Activated T-cell treated with anti-CD3 and anti-CD28 coated beads for 48 hours (primary cell): ENCODE measurements at regions not wholly inside any gene's neighbourhood (a gene's known extent, or its start where the extent isn't known, plus 50 kb on each side); places are given as distances from the start of the nearest gene placed in this dataset.
"Not testable (repeated sequence)": the region's sequence is repeated elsewhere in the genome, so short reads cannot be mapped to it uniquely, and the experiment has no call there.

Source experiments
- DNase-seq: peaks from one replicate; pipeline ENCODE4 v3.0.0-alpha.2; 2020; ENCODE audit warnings: low read depth

DNA sequence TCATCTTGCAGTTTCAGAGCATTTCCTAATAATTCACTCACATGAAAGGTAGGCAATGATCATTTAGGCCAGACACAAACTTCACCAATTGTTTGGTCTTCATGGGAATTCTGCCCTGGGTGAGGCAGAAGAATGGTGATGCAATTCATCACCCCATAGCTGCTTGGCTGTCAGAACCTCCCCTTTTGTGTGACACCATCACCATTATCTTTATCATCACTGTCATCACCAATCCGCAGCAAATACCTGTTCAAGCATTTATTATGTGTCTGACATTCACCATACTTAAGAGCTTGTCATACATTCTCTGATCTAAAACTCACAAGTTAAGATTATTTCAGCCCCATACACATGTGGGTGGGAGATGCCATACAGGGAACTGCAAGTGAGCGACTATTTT is 799.5 kb upstream of the LRRN3 start:
- DNase-seq = no peak

DNA sequence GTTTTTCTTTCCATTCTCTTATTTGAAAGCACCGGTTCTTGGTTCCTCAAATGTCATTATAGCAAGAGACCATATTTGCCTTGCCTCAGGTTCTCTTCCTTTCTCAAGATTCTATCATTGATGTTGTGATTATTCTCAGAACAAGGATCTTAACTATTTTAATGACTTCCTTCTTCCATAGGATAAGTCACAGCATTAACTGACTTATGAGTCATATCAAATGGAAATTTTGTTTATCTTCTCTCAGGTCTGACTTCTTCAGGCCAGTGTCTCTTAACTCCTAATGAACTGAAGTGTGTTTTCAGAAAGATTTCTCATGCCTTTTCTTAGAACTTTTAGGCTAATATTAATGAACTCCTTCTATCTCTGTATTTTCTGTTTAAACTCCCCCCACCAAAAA is 794.6 kb upstream of the LRRN3 start:
- no peak for DNase-seq

DNA sequence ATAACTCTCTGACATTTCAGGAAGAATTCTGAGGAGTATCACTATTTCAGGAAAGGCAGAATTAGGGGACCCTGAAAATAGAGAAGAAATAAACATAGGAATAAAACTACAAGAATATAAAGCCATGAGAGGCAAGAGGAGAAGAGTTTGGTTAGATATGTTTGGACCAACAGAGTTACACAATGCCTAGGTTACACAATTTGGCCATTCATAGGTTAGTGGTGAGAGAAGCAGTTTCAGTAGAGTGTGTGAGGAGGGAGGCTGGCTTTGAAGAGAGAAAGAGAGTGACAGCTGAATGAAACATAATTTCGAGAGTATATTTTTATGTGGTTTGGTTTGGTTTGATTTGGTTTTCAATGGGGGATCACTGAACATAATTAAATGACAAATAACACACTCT is 783.2 kb upstream of the LRRN3 start:
- DNase-seq = no peak

- no peak for DNase-seq
These were observed 782.1 kb upstream of the LRRN3 start for GRCh38 chr7:110308791-110309190.

DNA sequence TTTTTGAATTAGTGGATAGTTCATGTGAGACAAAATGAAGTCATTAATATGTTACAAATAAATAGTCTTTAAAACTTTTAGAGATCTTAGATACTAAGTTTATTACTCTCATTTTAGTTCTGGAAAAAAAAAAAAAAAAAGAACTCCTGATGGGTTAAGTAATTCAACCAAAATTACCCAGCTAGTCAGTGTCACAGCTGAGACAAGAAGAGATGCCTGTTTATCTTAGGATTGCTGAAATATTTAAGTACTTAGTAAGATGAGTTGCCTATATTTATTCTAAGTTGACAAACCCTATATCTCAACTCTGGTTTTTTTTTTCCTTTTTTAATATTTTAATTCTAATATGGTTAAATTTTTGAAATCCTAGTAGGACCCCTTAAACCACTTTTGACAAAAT is 781.0 kb upstream of the LRRN3 start:
- no peak for DNase-seq

GRCh38 chr7:110311556-110311955 is 779.4 kb upstream of the LRRN3 start:
- no peak for DNase-seq

- DNase-seq = no peak
These were observed 773.2 kb upstream of the LRRN3 start for GRCh38 chr7:110317541-110318265.

DNA sequence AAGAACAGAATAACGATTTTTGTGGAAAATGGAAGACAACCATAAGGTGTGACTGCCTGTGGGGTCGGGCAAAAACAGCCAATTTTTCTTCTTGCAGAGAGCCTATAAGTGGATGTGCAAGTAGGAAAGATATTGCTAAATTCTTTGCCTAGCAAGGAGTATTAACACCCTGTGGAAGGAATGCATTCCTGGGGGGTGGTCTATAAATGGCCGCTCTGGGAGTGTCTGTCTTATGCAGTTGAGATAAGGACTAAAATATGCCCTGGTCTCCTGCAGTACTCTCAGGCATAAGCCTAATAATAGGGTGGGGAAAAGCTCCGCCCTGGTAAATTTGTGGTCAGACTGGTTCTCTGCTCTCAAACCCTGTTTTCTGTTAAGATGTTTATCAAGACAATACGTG is 770.6 kb upstream of the LRRN3 start:
- DNase-seq = not testable (repeated sequence)

GRCh38 chr7:110322796-110323195 is 768.1 kb upstream of the LRRN3 start:
- no peak for DNase-seq

DNA sequence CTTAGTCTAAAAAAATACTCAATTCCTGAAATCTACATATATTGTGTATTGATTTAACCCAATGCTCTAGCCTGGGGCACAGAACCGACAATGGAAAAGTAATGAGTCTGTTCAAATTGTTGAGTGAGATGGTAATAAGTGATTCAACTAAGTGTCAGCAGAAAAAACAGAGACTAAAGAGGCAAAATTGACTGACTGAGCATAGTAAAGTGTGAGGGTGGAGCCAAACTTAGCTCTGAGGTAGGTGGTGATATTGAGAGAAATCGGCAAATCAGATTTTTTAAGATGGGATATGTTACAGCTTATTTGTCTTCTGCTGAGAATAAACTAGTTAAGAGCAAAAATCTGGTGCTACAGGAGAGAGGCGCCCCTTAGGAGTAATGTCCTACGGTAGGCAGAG is 764.0 kb upstream of the LRRN3 start:
- no peak for DNase-seq

DNA sequence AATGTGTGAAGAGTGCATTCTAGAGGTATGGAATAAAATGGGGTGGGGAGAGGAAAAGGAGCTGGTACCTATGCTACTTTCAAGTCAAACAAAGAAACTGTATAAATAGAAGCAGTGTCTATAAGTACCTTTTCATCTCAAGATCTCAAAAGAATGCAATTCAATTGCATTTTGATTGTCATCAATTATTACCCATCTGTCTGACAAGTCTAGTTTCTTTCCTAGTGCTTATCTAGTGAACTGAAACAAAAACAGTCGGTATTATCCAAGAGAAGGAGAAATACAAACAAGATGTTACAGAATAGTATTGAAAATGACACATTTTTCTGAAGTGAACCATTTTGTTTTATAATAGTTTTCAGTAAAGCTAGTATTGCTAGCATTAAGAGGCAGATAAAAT is 754.5 kb upstream of the LRRN3 start:
- no peak for DNase-seq

GRCh38 chr7:110337646-110338045 is 753.3 kb upstream of the LRRN3 start:
- DNase-seq = no peak

- no peak for DNase-seq
These were observed 743.8 kb upstream of the LRRN3 start for GRCh38 chr7:110347081-110347480.

DNA sequence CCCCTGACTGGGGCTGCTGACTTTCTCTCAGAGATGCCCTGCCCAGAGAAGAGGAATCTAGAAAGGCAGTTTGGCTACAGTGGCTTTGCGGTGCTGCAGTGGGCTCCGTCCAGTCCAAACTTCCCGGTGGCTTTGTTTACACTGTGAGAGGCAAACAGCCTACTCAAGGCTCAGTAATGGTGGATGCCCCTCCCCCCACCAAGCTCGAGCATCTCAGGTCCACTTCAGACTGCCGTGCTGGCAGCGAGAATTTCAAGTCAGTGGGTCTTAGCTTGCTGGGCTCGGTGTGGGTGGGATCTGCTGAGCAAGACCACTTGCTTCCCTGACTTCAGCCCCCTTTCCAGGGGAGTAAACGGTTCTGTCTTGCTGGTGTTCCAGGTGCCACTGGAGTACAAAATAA is 734.5 kb upstream of the LRRN3 start:
- DNase-seq = no peak

DNA sequence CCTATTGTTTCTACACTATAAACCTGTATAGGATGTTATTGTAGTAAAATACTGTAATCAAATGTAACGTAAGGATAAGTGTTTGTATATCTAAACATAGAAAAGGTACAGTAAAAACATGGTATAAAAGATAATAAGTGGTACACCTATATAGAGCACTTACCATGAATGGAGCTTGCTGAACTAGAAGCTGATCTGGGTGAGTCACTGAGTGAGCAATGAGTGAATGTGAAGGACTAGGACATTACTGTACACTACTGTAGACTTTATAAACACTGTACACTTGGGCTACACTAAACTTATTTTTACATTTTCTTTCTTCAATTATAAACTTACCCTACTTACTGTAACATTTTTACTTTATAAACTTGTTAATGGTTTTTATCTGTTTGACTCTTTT is 732.9 kb upstream of the LRRN3 start:
- DNase-seq = no peak

DNA sequence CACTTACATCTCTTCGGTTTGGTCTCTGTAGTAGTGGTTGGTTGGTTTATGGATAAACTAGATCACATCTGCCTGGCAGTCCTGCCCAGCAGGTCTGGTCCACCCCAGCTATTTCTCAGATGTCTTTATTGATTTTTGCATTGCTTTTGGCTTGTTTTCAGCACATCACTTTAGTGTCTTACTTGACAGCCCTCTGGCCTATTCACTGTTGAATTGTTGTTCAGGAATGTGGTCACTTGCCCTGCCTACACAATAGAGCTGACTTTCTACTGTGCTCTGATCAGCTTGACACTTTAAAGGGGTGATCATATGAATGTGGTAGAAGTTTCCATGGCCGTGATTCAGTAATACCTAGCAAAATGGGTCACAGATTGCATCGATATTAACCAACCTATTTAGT is 719.2 kb upstream of the LRRN3 start:
- DNase-seq = no peak

DNA sequence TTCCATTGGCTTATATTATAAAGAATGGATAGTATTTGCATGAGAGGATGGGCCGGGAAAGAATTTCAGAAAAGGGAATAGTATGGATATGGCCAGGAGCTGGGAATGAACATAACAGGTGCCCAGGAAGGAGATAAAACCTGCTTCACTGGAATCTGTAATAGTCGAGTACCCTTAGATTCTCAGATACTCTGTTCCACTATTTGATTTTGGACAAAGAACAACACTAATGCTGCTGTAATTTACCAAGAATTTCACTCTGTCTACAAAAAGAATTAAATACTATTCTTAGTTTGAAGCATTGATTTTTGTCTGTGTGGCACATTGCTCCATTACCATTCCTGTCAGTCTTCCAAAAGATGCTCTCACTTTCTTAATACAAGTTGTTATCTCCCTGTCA is 718.2 kb upstream of the LRRN3 start:
- no peak for DNase-seq

DNA sequence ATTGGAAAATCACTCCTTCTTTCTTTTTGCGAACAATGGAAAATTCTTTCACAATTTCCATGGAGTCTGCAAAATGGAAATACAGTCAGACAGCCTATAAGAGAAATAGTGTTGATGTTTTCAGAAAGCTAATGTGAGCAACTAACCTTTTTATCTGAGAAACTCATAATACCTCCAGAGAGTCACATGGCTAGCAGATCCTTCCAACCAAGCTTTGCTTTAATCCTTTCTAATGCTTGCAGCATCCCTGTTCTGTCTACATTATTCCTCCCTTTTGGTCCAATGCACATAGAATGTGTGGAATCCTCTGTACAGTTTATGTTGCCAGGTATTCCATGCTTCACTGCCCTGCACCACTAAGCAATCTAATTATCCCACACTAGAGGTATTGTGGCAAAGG is 717.5 kb upstream of the LRRN3 start:
- no peak for DNase-seq

DNA sequence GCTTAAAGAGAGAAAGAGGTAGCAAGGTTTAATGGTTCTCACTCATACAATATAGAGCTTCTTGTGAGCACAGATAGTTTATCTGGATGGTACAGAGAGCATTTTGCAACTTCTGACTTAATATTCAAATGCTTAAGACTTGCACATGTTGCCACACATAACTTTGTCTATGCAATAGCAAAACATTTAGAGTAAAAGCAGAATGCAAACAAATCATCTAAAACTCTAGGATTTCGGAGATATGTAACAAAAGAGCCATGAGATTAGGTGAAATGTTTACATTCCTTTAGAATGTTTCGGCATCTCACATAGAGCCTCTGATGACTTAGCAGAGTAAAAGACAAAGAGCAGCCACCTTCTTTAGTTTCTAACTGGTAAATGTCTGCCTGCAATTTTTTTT is 717.1 kb upstream of the LRRN3 start:
- DNase-seq = no peak

GRCh38 chr7:110375068-110375467 is 715.9 kb upstream of the LRRN3 start:
- DNase-seq = no peak

DNA sequence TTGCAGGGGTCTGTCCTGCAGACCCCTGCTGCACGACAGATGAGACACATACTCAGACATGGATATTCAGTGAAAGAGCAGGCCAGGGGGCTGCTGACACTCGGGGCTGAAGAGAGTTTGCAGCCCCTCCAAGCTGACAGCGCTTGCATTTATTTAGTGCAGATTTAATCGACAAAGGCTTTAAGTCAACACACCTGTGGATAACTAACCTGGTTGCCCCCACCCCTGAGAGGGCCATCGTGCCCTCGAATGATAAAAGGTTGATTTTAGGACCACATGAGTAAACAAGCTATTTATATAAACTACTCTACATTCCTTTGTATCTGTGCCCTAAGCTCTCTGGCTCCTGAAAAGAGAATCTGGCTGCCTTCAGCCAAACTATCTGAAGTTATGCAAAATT is 708.2 kb upstream of the LRRN3 start:
- DNase-seq = no peak

- DNase-seq = no peak
These were observed 704.9 kb upstream of the LRRN3 start for GRCh38 chr7:110386006-110386405.

- DNase-seq = no peak
These were observed 704.0 kb upstream of the LRRN3 start for GRCh38 chr7:110386913-110387312.

GRCh38 chr7:110387689-110388088 is 703.2 kb upstream of the LRRN3 start:
- DNase-seq = no peak

DNA sequence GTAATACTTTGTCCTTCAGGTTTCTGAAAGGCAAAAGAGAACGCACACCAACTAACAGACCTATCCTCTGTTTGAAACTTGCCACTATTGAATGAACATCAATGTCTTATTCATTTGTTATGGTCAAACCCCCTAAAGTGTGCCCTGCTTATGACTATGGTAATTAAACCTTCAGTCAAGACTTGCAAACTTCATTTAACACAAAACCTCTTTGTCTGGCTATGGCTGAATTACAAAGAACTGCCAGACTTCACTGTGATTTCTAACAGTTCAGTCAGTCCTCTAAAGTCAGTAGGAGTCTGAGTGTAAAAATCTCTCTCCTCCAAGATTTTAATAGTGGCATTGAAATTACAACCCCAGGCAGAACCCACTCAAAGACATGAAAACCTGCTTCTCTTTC is 702.5 kb upstream of the LRRN3 start:
- DNase-seq = no peak
